B cell (primary cell): ENCODE measurements at regions not wholly inside any gene's neighbourhood (a gene's known extent, or its start where the extent isn't known, plus 50 kb on each side); places are given as distances from the start of the nearest gene placed in this dataset.

ENCODE experiments used
- ATAC-seq: fragments of 200-7000 bp; cut with Tn5 transposase; one replicate; pipeline ENCODE4 v1.10.0; 2021; ENCODE audit warnings: low read depth, mild to moderate bottlenecking, moderate number of reproducible peaks, moderate library complexity
- CTCF ChIA-PET: fragments of 350-600 bp; sonication (Branson Sonifier 250); formaldehyde crosslinking; loops from one replicate; lab custom pipeline; 2021; ENCODE audit warnings: antibody characterized with exemption, inconsistent platforms; lab: Charles Lee
- POLR2A ChIA-PET: fragments of 350-600 bp; sonication (Branson Sonifier 250); formaldehyde crosslinking; loops from one replicate; lab custom pipeline; 2021; ENCODE audit warnings: antibody characterized with exemption; lab: Charles Lee
- DNase-seq: peaks from one replicate; pipeline ENCODE4 v3.0.0; 2013
- H2AFZ ChIP-seq: 2 replicates; pipeline ENCODE4 v1.6.1; 2012; ENCODE audit warnings: mild to moderate bottlenecking, low read depth, low read length; ENCODE audit not compliant: insufficient read depth, poor library complexity, severe bottlenecking
- H3K27ac ChIP-seq, 2 donors: 1 replicate in 1 of 2; 2 replicates in 1 of 2; pipeline ENCODE4 v1.5.1; 2012 to 2013; ENCODE audit warnings: low read length in 2 of 2, mild to moderate bottlenecking in 2 of 2, moderate library complexity in 1 of 2
- H3K27me3 ChIP-seq, 4 experiments: fragments of 200-600 bp in 1 of 4; sonication (generic) in 1 of 4; replicated peaks in 1 of 4; 1 replicate in 2 of 4; 2 replicates in 2 of 4; pipeline versions ENCODE4 v1.6.1 to v1.7.0; 2013 to 2016; ENCODE audit warnings: low read length in 3 of 4, mild to moderate bottlenecking in 2 of 4, mixed read lengths in 1 of 4, moderate library complexity in 1 of 4; ENCODE audit not compliant: insufficient read depth in 4 of 4, control insufficient read depth in 3 of 4; ENCODE audit errors: control extremely low read depth in 1 of 4
- H3K36me3 ChIP-seq, 2 experiments: replicated peaks in 1 of 2; 1 replicate in 1 of 2; 2 replicates in 1 of 2; pipeline versions ENCODE4 v1.6.1 to v1.7.1; 2013; ENCODE audit warnings: low read length in 1 of 2; ENCODE audit not compliant: insufficient read depth in 2 of 2, control insufficient read depth in 1 of 2; ENCODE audit errors: control extremely low read depth in 1 of 2, extremely low read depth in 1 of 2
- H3K4me1 ChIP-seq, 2 donors: fragments of 200-600 bp in 1 of 2; sonication (generic) in 1 of 2; 1 replicate in 1 of 2; 2 replicates in 1 of 2; pipeline versions ENCODE4 v1.5.1 to v1.6.1; 2013 to 2017; ENCODE audit warnings: low read length in 2 of 2; ENCODE audit not compliant: control insufficient read depth in 2 of 2, insufficient read depth in 2 of 2
- H3K4me2 ChIP-seq: replicated peaks from 2 replicates; pipeline ENCODE3; 2012; ENCODE audit warnings: mild to moderate bottlenecking, low read depth, low read length; ENCODE audit not compliant: poor library complexity, severe bottlenecking
- H3K4me3 ChIP-seq, 5 experiments: fragments of 200-600 bp in 1 of 5; sonication (generic) in 1 of 5; 1 replicate in 3 of 5; 2 replicates in 2 of 5; pipeline versions ENCODE4 v1.5.1 to v1.7.0; 2011 to 2016; ENCODE audit warnings: low read length in 4 of 5, mild to moderate bottlenecking in 4 of 5, low read depth in 2 of 5, control low read depth in 1 of 5, moderate library complexity in 1 of 5; ENCODE audit not compliant: insufficient read depth in 1 of 5; ENCODE audit errors: control extremely low read depth in 1 of 5, extremely low read depth in 1 of 5
- H3K79me2 ChIP-seq: fragments of 200-600 bp; sonication (generic); one replicate; pipeline ENCODE4 v1.6.0; 2016; ENCODE audit warnings: low read length; ENCODE audit not compliant: control insufficient read depth, insufficient read depth
- H3K9ac ChIP-seq: fragments of 200-600 bp; sonication (generic); 2 replicates; pipeline ENCODE4 v1.6.1; 2017; ENCODE audit warnings: mild to moderate bottlenecking, low read length, moderate library complexity
- H3K9me3 ChIP-seq, 3 donors: one replicate each; pipeline versions ENCODE4 v1.6.1 to v1.7.1; 2013; ENCODE audit warnings: low read length in 2 of 3; ENCODE audit not compliant: control insufficient read depth in 2 of 3, insufficient read depth in 1 of 3; ENCODE audit errors: control extremely low read depth in 1 of 3
- H4K20me1 ChIP-seq: 2 replicates; pipeline ENCODE4 v1.6.0; 2012; ENCODE audit warnings: mild to moderate bottlenecking, low read length; ENCODE audit not compliant: insufficient read depth, control insufficient read depth, poor library complexity, severe bottlenecking
- H3K27ac Mint-ChIP-seq: one replicate; pipeline ENCODE4 v1.8.0; 2021; ENCODE audit warnings: mixed read lengths
- H3K27me3 Mint-ChIP-seq: one replicate; pipeline ENCODE4 v1.8.0; 2021; ENCODE audit warnings: mixed read lengths
- H3K4me1 Mint-ChIP-seq: one replicate; pipeline ENCODE4 v1.8.0; 2021; ENCODE audit warnings: mixed read lengths
- H3K4me3 Mint-ChIP-seq: one replicate; pipeline ENCODE4 v1.8.0; 2021; ENCODE audit warnings: mixed read lengths
- H3K9me3 Mint-ChIP-seq: one replicate; pipeline ENCODE4 v1.8.0; 2022; ENCODE audit warnings: mixed read lengths; ENCODE audit not compliant: insufficient read depth
- CTCF ChIP-seq: fragments of 200-600 bp; IDR thresholded peaks from one replicate; pipeline ENCODE4 v1.8.0; 2022; ENCODE audit warnings: antibody characterized with exemption, mild to moderate bottlenecking
- EZH2 ChIP-seq: IDR thresholded peaks from 2 replicates; pipeline ENCODE4 v1.6.1; 2012; ENCODE audit warnings: borderline replicate concordance, low read depth, mild to moderate bottlenecking, moderate library complexity, low read length; ENCODE audit not compliant: insufficient read depth, poor library complexity, severe bottlenecking
- WGBS: methylation state at CpG from one replicate; pipeline ENCODE4 v1.1.5; 2013; ENCODE audit warnings: missing lambda C conversion rate; ENCODE audit not compliant: insufficient coverage; 5-methylcytosine and 5-hydroxymethylcytosine counted together
- intact Hi-C: fragments of 100-400 bp; cut with micrococcal nuclease; formaldehyde crosslinking; loops from one replicate; pipeline ENCODE4 v1.10.0; 2022

GRCh38 chr13:44030615-44031014, 150.9 kb downstream of the LACC1 start:
- no peak for DNase-seq
- CTCF ChIA-PET: no interaction called here
- Mint-ChIP-seq H3K27me3 (peaks cover 13% of the 10 kb centered on the region), H3K9me3 (no peaks in the 10 kb centered on the region), H3K27ac (no peak overlapping the region), H3K4me3 (no peak overlapping the region), H3K4me1 (no peaks in the 10 kb centered on the region)
- 97% methylated on average over 2 of the region's 3 CpGs for WGBS
- no peaks in the 10 kb centered on the region for H4K20me1 ChIP-seq
- H3K4me3 ChIP-seq: no peak overlapping the region
- POLR2A ChIA-PET: no interaction called here
- H3K4me1 ChIP-seq: no peaks in the 10 kb centered on the region
- no peaks in the 10 kb centered on the region for H3K79me2 ChIP-seq
- intact Hi-C loops: no loop called here
- TF ChIP-seq CTCF: no peak
- no peak for TF ChIP-seq EZH2
- no peak overlapping the region for H3K9ac ChIP-seq
- no peaks in the 10 kb centered on the region for H3K9me3 ChIP-seq
- no peak overlapping the region for H2AFZ ChIP-seq
- H3K4me2 ChIP-seq: no peak overlapping the region
- no peak overlapping the region for H3K27ac ChIP-seq
- peaks cover 0 to 2% (median 0%) of the 10 kb centered on the region in 4 experiments for H3K27me3 ChIP-seq
- H3K36me3 ChIP-seq: no peaks in the 10 kb centered on the region
- ATAC-seq: no peak

- Mint-ChIP-seq H3K9me3 (no peaks in the 10 kb centered on the region), H3K27ac (no peak overlapping the region), H3K4me3 (no peak overlapping the region), H3K27me3 (peaks cover 8% of the 10 kb centered on the region), H3K4me1 (no peaks in the 10 kb centered on the region)
- ATAC-seq: no peak
- no peak for DNase-seq
- no peaks in the 10 kb centered on the region for H3K79me2 ChIP-seq
- H3K4me3 ChIP-seq: no peak overlapping the region
- intact Hi-C loops: no loop called here
- H3K27ac ChIP-seq: no peak overlapping the region
- peaks cover 0 to 2% (median 0%) of the 10 kb centered on the region in 4 experiments for H3K27me3 ChIP-seq
- TF ChIP-seq EZH2: no peak
- H3K4me1 ChIP-seq: no peaks in the 10 kb centered on the region
- H3K36me3 ChIP-seq: no peaks in the 10 kb centered on the region
- WGBS: no CpG with 5 or more reads among the region's 2 CpGs
- no peak overlapping the region for H3K9ac ChIP-seq
- H3K4me2 ChIP-seq: no peak overlapping the region
- ChIA-PET POLR2A (no interaction called here), CTCF (no interaction called here)
- H2AFZ ChIP-seq: no peak overlapping the region
- no peaks in the 10 kb centered on the region for H4K20me1 ChIP-seq
- H3K9me3 ChIP-seq: no peaks in the 10 kb centered on the region
These were observed 151.9 kb downstream of the LACC1 start for GRCh38 chr13:44031555-44031954.
